SK-N-SH (cell line): ENCODE measurements at regions not wholly inside any gene's neighbourhood (a gene's known extent, or its start where the extent isn't known, plus 50 kb on each side); places are given as distances from the start of the nearest gene placed in this dataset.

Experiments used
- CTCF ChIA-PET: fragments of 300-600, 350-600 bp; formaldehyde crosslinking; extraction: SDS; loops from one replicate; lab custom pipeline; 2021; lab: Yijun Ruan, JAX
- POLR2A ChIA-PET: fragments of 350-600 bp; sonication (Branson Sonifier 250); formaldehyde crosslinking; extraction: SDS; loops from one replicate; lab custom pipeline; 2020; ENCODE audit warnings: antibody characterized with exemption, inconsistent platforms; lab: Yijun Ruan, JAX
- DNase-seq: peaks from one replicate; pipeline ENCODE4 v3.0.0; 2012
- H2AFZ ChIP-seq: fragments of 200-600 bp; sonication (generic); 2 replicates; pipeline ENCODE4 v1.8.1; 2016; ENCODE audit warnings: antibody characterized with exemption, mild to moderate bottlenecking, low read depth
- H3F3A ChIP-seq: fragments of 200-600 bp; sonication (generic); replicated peaks from 2 replicates; pipeline ENCODE3; 2016; ENCODE audit warnings: antibody characterized with exemption, mild to moderate bottlenecking; ENCODE audit not compliant: insufficient read depth
- H3K27ac ChIP-seq, 2 experiments: fragments of 200-500 bp in 1 of 2; fragments of 200-600 bp in 1 of 2; sonication (Bioruptor generic) in 1 of 2; sonication (generic), shearing (Covaris generic) in 1 of 2; 2 replicates each; pipeline versions ENCODE4 v1.5.1 to v1.6.1; 2014 to 2016; ENCODE audit warnings: low read depth in 2 of 2, inconsistent platforms in 1 of 2, low read length in 1 of 2, mild to moderate bottlenecking in 1 of 2, mixed read lengths in 1 of 2
- H3K27me3 ChIP-seq: fragments of 200-600 bp; sonication (generic), shearing (Covaris generic); 2 replicates; pipeline ENCODE4 v1.6.1; 2016; ENCODE audit warnings: mixed run types; ENCODE audit not compliant: insufficient read depth
- H3K36me3 ChIP-seq, 2 experiments: fragments of 200-500 bp in 1 of 2; fragments of 200-600 bp in 1 of 2; sonication (Bioruptor generic) in 1 of 2; sonication (generic) in 1 of 2; replicated peaks in 1 of 2; 2 replicates each; pipeline versions ENCODE3 to v1.5.1; 2014 to 2016; ENCODE audit warnings: low read length in 1 of 2, mild to moderate bottlenecking in 1 of 2; ENCODE audit not compliant: insufficient read depth in 2 of 2, control insufficient read depth in 1 of 2
- H3K4me1 ChIP-seq, 2 experiments: fragments of 200-500 bp in 1 of 2; fragments of 200-600 bp in 1 of 2; sonication (Bioruptor generic) in 1 of 2; sonication (generic), shearing (Covaris generic) in 1 of 2; 2 replicates each; pipeline versions ENCODE4 v1.5.1 to v1.6.1; 2014 to 2016; ENCODE audit warnings: low read depth in 1 of 2, low read length in 1 of 2, mixed run types in 1 of 2; ENCODE audit not compliant: insufficient read depth in 2 of 2, control insufficient read depth in 1 of 2
- H3K4me2 ChIP-seq: fragments of 200-600 bp; sonication (generic), shearing (Covaris generic); 2 replicates; pipeline ENCODE4 v1.6.1; 2017; ENCODE audit warnings: mixed run types
- H3K4me3 ChIP-seq, 2 experiments: fragments of 200-500 bp in 1 of 2; fragments of 200-600 bp in 1 of 2; sonication (Bioruptor generic) in 1 of 2; sonication (generic), shearing (Covaris generic) in 1 of 2; 2 replicates each; pipeline versions ENCODE4 v1.5.1 to v1.8.1; 2014 to 2016; ENCODE audit warnings: low read depth in 2 of 2, inconsistent platforms in 1 of 2, low read length in 1 of 2, mild to moderate bottlenecking in 1 of 2, mixed read lengths in 1 of 2, moderate library complexity in 1 of 2
- H3K79me2 ChIP-seq: fragments of 200-600 bp; sonication (generic); 2 replicates; pipeline ENCODE4 v1.8.1; 2017; ENCODE audit warnings: mild to moderate bottlenecking; ENCODE audit not compliant: insufficient read depth
- H3K9ac ChIP-seq: fragments of 200-600 bp; sonication (generic); 2 replicates; pipeline ENCODE4 v1.6.1; 2017; ENCODE audit warnings: mixed run types
- H3K9me2 ChIP-seq: fragments of 200-600 bp; sonication (generic); 2 replicates; pipeline ENCODE4 v1.6.1; 2017; ENCODE audit warnings: mixed run types
- H3K9me3 ChIP-seq: fragments of 200-600 bp; sonication (generic); 2 replicates; pipeline ENCODE4 v1.6.1; 2017; ENCODE audit warnings: mixed run types, mild to moderate bottlenecking, moderate library complexity
- H4K20me1 ChIP-seq: fragments of 200-600 bp; sonication (generic); 2 replicates; pipeline ENCODE4 v1.6.1; 2017; ENCODE audit warnings: mild to moderate bottlenecking, mixed run types; ENCODE audit not compliant: insufficient read depth
- CHD2 ChIP-seq: fragments of 150-350 bp; IDR thresholded peaks from 2 replicates; pipeline ENCODE4 v1.6.1; 2018; ENCODE audit warnings: low read length; ENCODE audit not compliant: partially characterized antibody
- EZH2phosphoT487 ChIP-seq: fragments of 200-600 bp; sonication (generic); IDR thresholded peaks from 2 replicates; pipeline ENCODE4 v1.6.1; 2017; ENCODE audit warnings: low read depth, mixed run types, mild to moderate bottlenecking, antibody characterized with exemption, moderate library complexity, borderline replicate concordance
- FOXJ3 ChIP-seq: sonication (generic); formaldehyde crosslinking; IDR thresholded peaks from 2 replicates; pipeline ENCODE4 v1.5.1; 2020; ENCODE audit warnings: mild to moderate bottlenecking, missing genetic modification reagents
- FOXM1 ChIP-seq: IDR thresholded peaks from 2 replicates; pipeline ENCODE4 v1.4.0; 2012; ENCODE audit warnings: low read depth, mild to moderate bottlenecking
- GABPA ChIP-seq: IDR thresholded peaks from 2 replicates; pipeline ENCODE4 v1.4.0; 2012; ENCODE audit warnings: low read depth, mild to moderate bottlenecking
- GATA2 ChIP-seq: sonication (generic); formaldehyde crosslinking; IDR thresholded peaks from 2 replicates; pipeline ENCODE4 v1.5.0; 2020; ENCODE audit warnings: mild to moderate bottlenecking, missing genetic modification reagents
- MXI1 ChIP-seq: IDR thresholded peaks from 2 replicates; pipeline ENCODE4 v1.6.1; 2012; ENCODE audit warnings: mild to moderate bottlenecking, low read depth, low read length, improper control_type of control experiment
- NFIC ChIP-seq: IDR thresholded peaks from 2 replicates; pipeline ENCODE4 v1.4.0; 2012; ENCODE audit warnings: borderline replicate concordance
- NRF1 ChIP-seq: IDR thresholded peaks from 2 replicates; pipeline ENCODE4 v1.6.1; 2012; ENCODE audit warnings: low read depth, mild to moderate bottlenecking, low read length
- POLR2AphosphoS5 ChIP-seq: IDR thresholded peaks from 2 replicates; pipeline ENCODE4 v1.6.1; 2012; ENCODE audit warnings: low read depth, low read length
- SIN3A ChIP-seq: IDR thresholded peaks from 2 replicates; pipeline ENCODE4 v1.6.1; 2012; ENCODE audit warnings: low read depth, mild to moderate bottlenecking, low read length, moderate library complexity, borderline replicate concordance
- SMC3 ChIP-seq: IDR thresholded peaks from 2 replicates; pipeline ENCODE4 v1.6.1; 2012; ENCODE audit warnings: low read depth, low read length, improper control_type of control experiment
- TAF1 ChIP-seq: IDR thresholded peaks from 2 replicates; pipeline ENCODE4 v1.6.1; 2012; ENCODE audit warnings: low read depth, mild to moderate bottlenecking, low read length, moderate library complexity, borderline replicate concordance
- TEAD4 ChIP-seq: IDR thresholded peaks from 2 replicates; pipeline ENCODE4 v1.4.0; 2012; ENCODE audit warnings: mild to moderate bottlenecking, borderline replicate concordance; ENCODE audit not compliant: insufficient read depth
- YY1 ChIP-seq: IDR thresholded peaks from 2 replicates; pipeline ENCODE4 v1.4.0; 2012; ENCODE audit warnings: low read depth, mild to moderate bottlenecking
- WGBS: methylation state at CpG from one replicate; pipeline ENCODE4 v1.1.6; 2017; ENCODE audit warnings: low lambda C conversion rate; 5-methylcytosine and 5-hydroxymethylcytosine counted together
- TF ChIP-seq, protein P1 (sequence below): fragments of 150-350 bp; IDR thresholded peaks from 2 replicates; pipeline ENCODE4 v1.6.1; 2017; ENCODE audit warnings: antibody characterized with exemption, low read length, low read depth, borderline replicate concordance
- TF ChIP-seq, protein P2 (sequence below): IDR thresholded peaks from 2 replicates; pipeline ENCODE4 v1.4.0; 2012; ENCODE audit warnings: low read depth, borderline replicate concordance
- TF ChIP-seq, protein P3 (sequence below): IDR thresholded peaks from 2 replicates; pipeline ENCODE4 v1.4.0; 2012; ENCODE audit warnings: low read depth

DNA sequence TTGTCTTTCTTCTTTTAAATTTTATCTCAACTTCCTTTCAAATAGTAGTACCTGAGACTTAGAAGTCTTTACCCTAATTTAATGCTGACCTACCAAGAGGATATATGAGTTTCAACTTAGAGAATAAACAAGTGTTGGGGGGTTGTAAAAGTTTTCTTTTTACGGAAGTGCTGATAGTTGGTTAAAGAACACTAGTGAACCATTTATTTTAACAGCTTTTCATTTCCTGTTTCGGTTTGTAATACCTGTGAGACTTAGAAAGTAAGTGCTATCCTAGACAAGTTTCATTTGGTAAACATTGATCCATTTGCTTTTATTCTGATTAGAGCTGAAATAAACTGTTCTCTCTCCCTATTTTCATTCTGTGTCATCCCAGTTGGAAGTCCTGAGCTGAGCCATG lies 683.1 kb upstream of the SORCS1 start:
- Histone ChIP-seq H3K36me3 (no peaks in the 10 kb centered on the region), H3K4me1 (no peaks in the 10 kb centered on the region), H2AFZ (no peak overlapping the region), H3K9me2 (no peaks in the 10 kb centered on the region), H3K4me3 (no peak overlapping the region), H3K27me3 (no peaks in the 10 kb centered on the region; the same call in 1 of the 2 replicates), H3F3A (no peaks in the 10 kb centered on the region), H3K27ac (no peak overlapping the region), H3K9me3 (no peaks in the 10 kb centered on the region), H3K9ac (no peak overlapping the region), H3K4me2 (no peak overlapping the region), H4K20me1 (no peaks in the 10 kb centered on the region), H3K79me2 (no peaks in the 10 kb centered on the region)
- ChIA-PET CTCF (no interaction called here), POLR2A (no interaction called here)
- no peak for DNase-seq
- WGBS, result 41% methylated on average over 2 of the region's 2 CpGs
- TF ChIP-seq, protein P1, sequence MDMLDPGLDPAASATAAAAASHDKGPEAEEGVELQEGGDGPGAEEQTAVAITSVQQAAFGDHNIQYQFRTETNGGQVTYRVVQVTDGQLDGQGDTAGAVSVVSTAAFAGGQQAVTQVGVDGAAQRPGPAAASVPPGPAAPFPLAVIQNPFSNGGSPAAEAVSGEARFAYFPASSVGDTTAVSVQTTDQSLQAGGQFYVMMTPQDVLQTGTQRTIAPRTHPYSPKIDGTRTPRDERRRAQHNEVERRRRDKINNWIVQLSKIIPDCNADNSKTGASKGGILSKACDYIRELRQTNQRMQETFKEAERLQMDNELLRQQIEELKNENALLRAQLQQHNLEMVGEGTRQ, result no peak
- TF ChIP-seq EZH2phosphoT487 (no peak), GATA2 (no peak), SIN3A (no peak), POLR2AphosphoS5 (no peak), GABPA (no peak), CHD2 (no peak), NRF1 (no peak), NFIC (no peak), SMC3 (no peak), FOXJ3 (CRISPR knock-in tag) (no peak)
- TF ChIP-seq, protein P2, sequence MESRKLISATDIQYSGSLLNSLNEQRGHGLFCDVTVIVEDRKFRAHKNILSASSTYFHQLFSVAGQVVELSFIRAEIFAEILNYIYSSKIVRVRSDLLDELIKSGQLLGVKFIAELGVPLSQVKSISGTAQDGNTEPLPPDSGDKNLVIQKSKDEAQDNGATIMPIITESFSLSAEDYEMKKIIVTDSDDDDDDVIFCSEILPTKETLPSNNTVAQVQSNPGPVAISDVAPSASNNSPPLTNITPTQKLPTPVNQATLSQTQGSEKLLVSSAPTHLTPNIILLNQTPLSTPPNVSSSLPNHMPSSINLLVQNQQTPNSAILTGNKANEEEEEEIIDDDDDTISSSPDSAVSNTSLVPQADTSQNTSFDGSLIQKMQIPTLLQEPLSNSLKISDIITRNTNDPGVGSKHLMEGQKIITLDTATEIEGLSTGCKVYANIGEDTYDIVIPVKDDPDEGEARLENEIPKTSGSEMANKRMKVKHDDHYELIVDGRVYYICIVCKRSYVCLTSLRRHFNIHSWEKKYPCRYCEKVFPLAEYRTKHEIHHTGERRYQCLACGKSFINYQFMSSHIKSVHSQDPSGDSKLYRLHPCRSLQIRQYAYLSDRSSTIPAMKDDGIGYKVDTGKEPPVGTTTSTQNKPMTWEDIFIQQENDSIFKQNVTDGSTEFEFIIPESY, result no peak
- TF ChIP-seq, protein P3, sequence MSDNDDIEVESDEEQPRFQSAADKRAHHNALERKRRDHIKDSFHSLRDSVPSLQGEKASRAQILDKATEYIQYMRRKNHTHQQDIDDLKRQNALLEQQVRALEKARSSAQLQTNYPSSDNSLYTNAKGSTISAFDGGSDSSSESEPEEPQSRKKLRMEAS, result no peak

DNA sequence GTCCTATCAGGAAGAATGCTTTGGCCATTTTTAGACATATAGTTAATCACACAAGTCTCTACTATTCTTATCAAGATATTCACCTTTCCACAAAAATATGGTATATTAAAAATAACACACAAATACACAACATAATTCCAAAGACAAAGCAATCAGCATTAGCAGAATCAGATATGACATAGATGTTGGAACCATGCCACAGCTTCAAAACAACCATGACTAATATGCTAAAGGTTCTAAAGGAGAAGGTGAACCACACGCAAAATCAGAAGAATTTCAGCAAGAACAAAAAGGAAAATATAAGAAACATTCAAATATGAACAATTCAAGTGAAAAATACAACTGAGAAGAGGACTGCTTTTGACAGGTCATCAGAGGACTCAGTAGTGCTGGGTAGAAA lies 670.2 kb upstream of the SORCS1 start:
- no peak overlapping the region for H3K4me2 ChIP-seq
- H3K27me3 ChIP-seq, result no peaks in the 10 kb centered on the region
- H3K27ac ChIP-seq, result no peak overlapping the region
- no peak overlapping the region for H2AFZ ChIP-seq
- 41% methylated on average over 1 of the region's 1 CpG for WGBS
- no peaks in the 10 kb centered on the region for H3K9me3 ChIP-seq
- no peaks in the 10 kb centered on the region for H3K4me1 ChIP-seq
- no peaks in the 10 kb centered on the region for H3K9me2 ChIP-seq
- H3K9ac ChIP-seq, result no peak overlapping the region
- no peak overlapping the region for H3K4me3 ChIP-seq
- no peaks in the 10 kb centered on the region for H3F3A ChIP-seq
- H3K36me3 ChIP-seq, result no peaks in the 10 kb centered on the region
- DNase-seq, result no peak
- POLR2A ChIA-PET, result no interaction called here
- CTCF ChIA-PET, result no interaction called here
- H4K20me1 ChIP-seq, result no peaks in the 10 kb centered on the region
- no peaks in the 10 kb centered on the region for H3K79me2 ChIP-seq
- no peak for TF ChIP-seq YY1
- no peak for TF ChIP-seq TEAD4
- no peak for TF ChIP-seq NRF1
- TF ChIP-seq FOXM1, result no peak
- TF ChIP-seq POLR2AphosphoS5, result no peak
- TF ChIP-seq, protein P2, result no peak
- no peak for TF ChIP-seq EZH2phosphoT487
- no peak for TF ChIP-seq MXI1
- no peak for TF ChIP-seq SIN3A
- no peak for TF ChIP-seq GATA2
- no peak for TF ChIP-seq FOXJ3 (CRISPR knock-in tag)
- TF ChIP-seq, protein P3, result no peak
- no peak for TF ChIP-seq CHD2
- TF ChIP-seq TAF1, result no peak
